ENCODE measurements at regions not wholly inside any gene's neighbourhood (a gene's known extent, or its start where the extent isn't known, plus 50 kb on each side); places are given as distances from the start of the nearest gene placed in this dataset.
"Not testable (repeated sequence)": the region's sequence is repeated elsewhere in the genome, so short reads cannot be mapped to it uniquely, and the experiment has no call there.

DNA sequence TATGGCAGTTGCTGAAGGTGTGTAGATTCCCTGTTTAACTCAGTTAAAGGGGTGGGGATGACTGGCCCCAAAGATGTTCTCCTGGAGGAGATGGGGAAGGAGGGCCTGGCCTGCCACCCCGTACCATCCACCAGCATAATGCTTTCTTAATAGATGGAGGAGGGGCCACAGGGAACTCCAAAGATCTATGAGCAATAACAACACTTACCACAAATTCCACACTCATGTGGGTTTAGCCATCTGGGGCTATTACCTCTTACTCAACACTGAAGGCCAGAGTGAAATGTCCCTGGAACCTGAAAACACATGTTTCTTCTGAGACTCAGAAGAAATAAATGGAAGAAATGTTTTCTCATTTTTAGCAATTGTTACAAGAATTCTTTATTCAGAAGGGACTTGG is 259.0 kb downstream of the CXCL12 start:
- Histone ChIP-seq H3K4me1 (replicated peaks) (no peaks in the 10 kb centered on the region), H3K36me3 (no peaks in the 10 kb centered on the region), H3K27me3 (replicated peaks) (no peaks in the 10 kb centered on the region), H3K27ac (no peak overlapping the region), H3K4me3 (no peak overlapping the region), H3K9me3 (replicated peaks) (no peaks in the 10 kb centered on the region)
- no peak for DNase-seq (ENCODE audit: low read depth in 1 of 2, low spot score in 2 of 2)

- H3K9me3 ChIP-seq (replicated peaks): no peaks in the 10 kb centered on the region
- H3K4me3 ChIP-seq: no peak overlapping the region
- no peaks in the 10 kb centered on the region for H3K27me3 ChIP-seq (replicated peaks)
- H3K27ac ChIP-seq: no peak overlapping the region
- H3K4me1 ChIP-seq (replicated peaks): no peaks in the 10 kb centered on the region
- H3K36me3 ChIP-seq: no peaks in the 10 kb centered on the region
- no peak for DNase-seq (ENCODE audit: low read depth in 1 of 2, low spot score in 2 of 2)
Observed at GRCh38 chr10:44118500-44118899, 266.4 kb downstream of the CXCL12 start.

DNA sequence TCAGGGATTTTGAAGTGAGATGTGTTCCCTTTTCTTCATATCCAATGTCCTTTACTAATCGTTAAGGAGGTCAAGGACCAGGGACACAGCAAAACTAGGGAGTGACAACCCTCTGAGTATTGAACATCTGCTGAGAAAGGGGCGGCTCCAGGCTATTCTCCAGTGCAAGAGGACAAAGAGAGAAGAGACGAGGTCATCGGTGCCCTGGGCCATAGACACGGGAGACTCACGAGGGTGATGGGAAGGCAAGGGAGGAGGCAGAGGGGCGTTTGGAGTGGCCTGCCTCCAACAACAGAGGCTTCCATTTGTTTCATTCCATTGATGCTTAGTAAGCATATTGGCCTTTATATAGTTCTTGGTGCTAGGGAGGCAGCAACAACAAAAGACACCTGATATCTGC is 268.4 kb downstream of the CXCL12 start:
- peaks cover 10% of the 10 kb centered on the region for H3K4me1 ChIP-seq (replicated peaks)
- H3K4me3 ChIP-seq: no peak overlapping the region
- no peaks in the 10 kb centered on the region for H3K27me3 ChIP-seq (replicated peaks)
- H3K9me3 ChIP-seq (replicated peaks): no peaks in the 10 kb centered on the region
- H3K27ac ChIP-seq: no peak overlapping the region
- DNase-seq (ENCODE audit: low read depth in 1 of 2, low spot score in 2 of 2): no peak
- no peaks in the 10 kb centered on the region for H3K36me3 ChIP-seq

- Histone ChIP-seq H3K27me3 (replicated peaks) (no peaks in the 10 kb centered on the region), H3K4me3 (no peak overlapping the region), H3K36me3 (no peaks in the 10 kb centered on the region), H3K9me3 (replicated peaks) (no peaks in the 10 kb centered on the region), H3K27ac (no peak overlapping the region), H3K4me1 (replicated peaks) (peaks cover 10% of the 10 kb centered on the region)
- no peak for DNase-seq (ENCODE audit: low read depth in 1 of 2, low spot score in 2 of 2)
Observed at GRCh38 chr10:44115516-44115915, 269.4 kb downstream of the CXCL12 start.

DNA sequence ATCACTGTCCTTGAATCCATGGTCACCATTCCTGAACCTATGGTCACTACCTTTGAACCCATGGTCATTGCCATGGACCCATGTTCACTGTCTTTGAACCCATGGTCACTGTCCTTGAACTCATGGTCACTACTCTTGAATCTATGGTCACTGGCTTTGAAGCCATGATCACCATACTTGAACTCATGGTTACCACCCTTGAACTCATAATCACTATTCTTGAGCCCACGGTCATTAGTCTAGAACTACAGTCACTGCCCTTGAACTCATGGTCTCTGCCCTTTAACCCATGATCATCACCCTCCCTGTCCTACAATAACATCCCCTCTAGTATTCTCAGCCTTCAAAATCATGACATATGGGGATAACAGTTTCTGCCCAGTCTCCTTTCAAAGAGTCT is 270.5 kb downstream of the CXCL12 start:
- no peak for DNase-seq (ENCODE audit: low read depth in 1 of 2, low spot score in 2 of 2)
- peaks cover 10% of the 10 kb centered on the region for H3K4me1 ChIP-seq (replicated peaks)
- H3K36me3 ChIP-seq: no peaks in the 10 kb centered on the region
- no peak overlapping the region for H3K4me3 ChIP-seq
- no peaks in the 10 kb centered on the region for H3K27me3 ChIP-seq (replicated peaks)
- H3K27ac ChIP-seq: no peak overlapping the region
- no peaks in the 10 kb centered on the region for H3K9me3 ChIP-seq (replicated peaks)

DNA sequence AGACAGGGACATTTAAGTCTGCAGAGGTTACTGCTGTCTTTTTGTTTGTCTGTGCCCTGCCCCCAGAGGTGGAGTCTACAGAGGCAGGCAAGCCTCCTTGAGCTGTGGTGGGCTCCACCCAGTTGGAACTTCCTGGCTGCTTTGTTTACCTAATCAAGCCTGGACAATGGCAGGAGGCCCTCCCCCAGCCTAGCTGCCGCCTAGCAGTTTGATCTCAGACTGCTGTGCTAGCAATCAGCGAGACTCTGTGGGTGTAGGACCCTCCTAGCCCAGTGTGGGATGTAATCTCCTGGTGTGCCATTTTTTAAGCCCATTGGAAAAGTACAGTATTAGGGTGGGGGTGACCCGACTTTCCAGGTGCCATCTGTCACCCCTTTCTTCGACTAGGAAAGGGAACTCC is 272.6 kb downstream of the CXCL12 start:
- DNase-seq (ENCODE audit: low read depth in 1 of 2, low spot score in 2 of 2): peak; percentile 33 to 74
- not testable (repeated sequence) for H3K27me3 ChIP-seq (replicated peaks); H3K36me3 ChIP-seq; H3K4me3 ChIP-seq; H3K27ac ChIP-seq; H3K9me3 ChIP-seq (replicated peaks); H3K4me1 ChIP-seq (replicated peaks)

DNA sequence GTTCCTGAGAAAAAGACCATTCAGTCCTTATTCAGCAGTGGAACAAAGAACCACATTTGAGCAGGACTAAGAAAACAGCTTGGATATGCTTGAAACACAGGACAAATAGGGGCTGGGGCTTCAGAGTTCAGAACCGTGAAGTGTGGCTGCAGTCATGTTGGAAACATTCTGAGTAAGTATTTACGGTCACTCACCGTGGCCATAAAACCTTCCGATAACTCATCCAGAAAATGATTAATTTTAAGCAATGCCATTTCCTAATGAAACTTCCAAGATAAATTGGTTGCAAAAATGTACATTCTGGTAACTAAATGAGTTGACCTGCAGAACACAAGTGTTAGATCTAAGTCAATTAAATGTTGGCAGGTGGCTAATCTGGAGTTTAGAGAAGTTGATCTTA is 279.2 kb downstream of the CXCL12 start:
- no peak for DNase-seq (ENCODE audit: low read depth in 1 of 2, low spot score in 2 of 2)
- no peaks in the 10 kb centered on the region; the same call in 1 of the 2 replicates for H3K9me3 ChIP-seq (replicated peaks)
- H3K4me1 ChIP-seq (replicated peaks): no peaks in the 10 kb centered on the region

DNA sequence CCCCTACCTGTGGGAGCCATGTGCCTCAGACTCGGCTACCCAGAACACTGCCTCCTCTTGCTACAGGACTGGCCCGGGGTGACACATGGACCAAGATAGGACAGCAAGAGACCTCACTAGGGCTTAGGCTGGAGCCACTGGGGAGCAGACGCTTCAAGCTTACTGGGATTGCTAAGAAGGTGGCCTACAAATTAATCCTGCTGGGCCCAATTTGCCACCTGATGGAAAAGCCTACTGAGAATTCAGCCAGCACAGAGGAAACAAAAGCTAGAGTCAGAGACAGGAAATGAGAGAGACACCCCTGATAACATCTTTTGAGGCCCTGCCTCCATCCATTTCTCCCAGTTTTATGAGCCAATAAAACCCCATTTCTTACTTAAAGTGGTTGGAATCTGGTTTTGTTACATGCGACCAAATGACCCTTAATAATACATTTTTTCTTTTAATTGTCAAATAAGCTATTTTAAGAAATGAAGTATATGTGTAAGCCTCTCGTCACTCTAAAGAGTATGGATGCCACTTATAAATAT is 282.1 kb downstream of the CXCL12 start:
- no peak for DNase-seq (ENCODE audit: low read depth in 1 of 2, low spot score in 2 of 2)
- Histone ChIP-seq H3K36me3 (no peaks in the 10 kb centered on the region), H3K4me3 (no peak overlapping the region), H3K27ac (no peak overlapping the region), H3K4me1 (replicated peaks) (no peaks in the 10 kb centered on the region), H3K27me3 (replicated peaks) (no peaks in the 10 kb centered on the region), H3K9me3 (replicated peaks) (no peaks in the 10 kb centered on the region; the same call in 1 of the 2 replicates)

More for the DNA sequence above, 279.2 kb downstream of the CXCL12 start:
- Histone ChIP-seq H3K27me3 (replicated peaks) (no peaks in the 10 kb centered on the region), H3K36me3 (no peaks in the 10 kb centered on the region), H3K4me3 (no peak overlapping the region), H3K27ac (no peak overlapping the region)

- Histone ChIP-seq H3K36me3 (no peaks in the 10 kb centered on the region), H3K4me1 (replicated peaks) (no peaks in the 10 kb centered on the region), H3K4me3 (no peak overlapping the region), H3K27me3 (replicated peaks) (no peaks in the 10 kb centered on the region), H3K9me3 (replicated peaks) (no peaks in the 10 kb centered on the region; the same call in 1 of the 2 replicates), H3K27ac (no peak overlapping the region)
- DNase-seq (ENCODE audit: low read depth in 1 of 2, low spot score in 2 of 2): no peak
Observed at GRCh38 chr10:44101082-44101481, 283.8 kb downstream of the CXCL12 start.

GRCh38 chr10:44099511-44099910 is 285.4 kb downstream of the CXCL12 start:
- no peaks in the 10 kb centered on the region for H3K36me3 ChIP-seq
- no peaks in the 10 kb centered on the region; the same call in 1 of the 2 replicates for H3K9me3 ChIP-seq (replicated peaks)
- no peak overlapping the region for H3K27ac ChIP-seq
- H3K4me3 ChIP-seq: no peak overlapping the region
- DNase-seq (ENCODE audit: low read depth in 1 of 2, low spot score in 2 of 2): no peak
- H3K27me3 ChIP-seq (replicated peaks): no peaks in the 10 kb centered on the region
- no peaks in the 10 kb centered on the region for H3K4me1 ChIP-seq (replicated peaks)

DNA sequence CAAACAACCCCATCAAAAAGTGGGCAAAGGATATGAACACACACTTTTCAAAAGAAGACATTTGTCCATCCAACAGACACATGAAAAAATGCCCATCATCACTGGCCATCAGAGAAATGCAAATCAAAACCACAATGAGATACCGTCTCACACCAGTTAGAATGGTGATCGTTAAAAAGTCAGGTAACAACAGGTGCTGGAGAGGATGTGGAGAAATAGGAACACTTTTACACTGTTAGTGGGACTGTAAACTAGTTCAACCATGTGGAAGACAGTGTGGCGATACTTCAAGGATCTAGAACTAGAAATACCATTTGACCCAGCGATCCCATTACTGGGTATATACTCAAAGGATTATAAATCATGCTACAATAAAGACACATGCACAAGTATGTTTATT is 288.7 kb downstream of the CXCL12 start:
- DNase-seq (ENCODE audit: low read depth in 1 of 2, low spot score in 2 of 2): not testable (repeated sequence)

DNA sequence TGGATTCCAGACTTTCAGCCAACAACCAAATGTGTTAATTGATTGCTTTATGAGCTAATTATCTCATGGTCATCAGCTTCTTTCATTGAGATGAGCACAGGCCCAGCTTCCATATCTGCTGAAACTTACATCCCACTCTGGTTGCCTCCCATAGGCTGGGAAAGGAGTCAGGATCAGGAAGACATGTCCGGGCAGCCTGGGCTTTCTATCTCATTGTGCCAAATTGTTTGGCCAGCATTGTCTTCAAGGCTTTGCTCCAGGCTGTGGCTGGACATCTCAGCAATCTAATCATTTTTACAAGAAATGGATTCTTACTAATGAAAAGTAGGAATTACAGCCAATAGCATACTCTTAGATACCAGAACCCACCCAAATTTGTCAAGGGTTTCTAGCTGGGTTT is 295.2 kb downstream of the CXCL12 start:
- H3K4me1 ChIP-seq (replicated peaks): no peaks in the 10 kb centered on the region
- DNase-seq (ENCODE audit: low read depth in 1 of 2, low spot score in 2 of 2): no peak
- no peak overlapping the region for H3K27ac ChIP-seq
- H3K4me3 ChIP-seq: no peak overlapping the region
- no peaks in the 10 kb centered on the region for H3K27me3 ChIP-seq (replicated peaks)
- no peaks in the 10 kb centered on the region for H3K36me3 ChIP-seq
- H3K9me3 ChIP-seq (replicated peaks): no peaks in the 10 kb centered on the region

More for the DNA sequence above, 288.7 kb downstream of the CXCL12 start:
- H3K4me1 ChIP-seq (replicated peaks); H3K9me3 ChIP-seq (replicated peaks); H3K36me3 ChIP-seq; H3K4me3 ChIP-seq; H3K27ac ChIP-seq; H3K27me3 ChIP-seq (replicated peaks): not testable (repeated sequence)

DNA sequence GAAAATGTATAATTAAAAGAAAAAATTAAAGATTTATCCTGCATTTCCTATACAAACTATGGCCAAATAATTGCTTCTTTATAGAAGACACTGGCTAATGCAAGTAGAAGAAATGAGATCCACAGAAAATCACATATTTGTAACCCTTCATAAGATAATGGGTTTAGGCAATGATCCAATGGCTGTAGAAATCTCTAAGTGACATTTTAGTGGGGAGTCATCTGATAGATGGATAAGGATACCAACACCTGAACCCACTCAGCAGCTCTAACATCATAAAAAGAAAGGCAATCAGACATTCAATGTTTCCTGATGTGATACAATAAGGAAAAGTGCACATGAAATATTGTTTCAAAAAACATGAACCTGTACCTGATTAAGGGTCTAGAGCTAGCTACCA is 297.5 kb downstream of the CXCL12 start:
- no peak overlapping the region for H3K27ac ChIP-seq
- no peaks in the 10 kb centered on the region for H3K4me1 ChIP-seq (replicated peaks)
- no peak for DNase-seq (ENCODE audit: low read depth in 1 of 2, low spot score in 2 of 2)
- no peak overlapping the region for H3K4me3 ChIP-seq
- H3K27me3 ChIP-seq (replicated peaks): no peaks in the 10 kb centered on the region
- H3K36me3 ChIP-seq: no peaks in the 10 kb centered on the region
- no peaks in the 10 kb centered on the region for H3K9me3 ChIP-seq (replicated peaks)

DNA sequence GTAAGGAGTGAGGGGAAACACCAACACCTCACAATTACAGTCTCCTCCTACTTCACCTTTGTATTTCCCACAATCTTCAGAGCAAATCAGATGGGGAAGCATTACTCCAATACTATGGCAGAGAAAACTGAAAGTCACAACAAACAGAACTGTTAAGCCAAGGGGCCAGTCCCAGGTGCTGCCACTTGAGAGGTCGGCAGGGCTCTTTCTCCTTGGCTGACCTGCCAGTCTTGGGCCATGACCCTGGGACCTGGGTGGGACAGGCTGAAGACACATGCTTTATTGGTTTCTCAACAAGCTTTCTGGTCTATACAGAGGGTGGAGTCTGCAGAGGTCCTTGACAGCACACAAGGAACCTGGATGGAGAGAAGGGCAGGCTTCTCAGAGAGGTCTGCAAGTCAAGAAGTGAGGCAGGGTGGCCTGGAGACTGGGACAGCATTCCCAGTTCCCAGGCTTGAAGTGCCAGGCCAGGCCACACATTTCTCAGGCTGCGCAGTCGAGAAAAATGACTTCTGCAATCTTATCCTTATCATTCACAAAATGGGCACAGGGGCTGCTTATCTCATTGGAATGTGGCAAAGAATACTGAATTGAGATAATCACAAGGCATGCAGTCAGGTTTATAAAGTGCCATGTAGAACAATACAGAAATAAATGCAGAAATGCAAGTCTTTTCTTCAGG is 301.0 kb downstream of the CXCL12 start:
- no peak for DNase-seq (ENCODE audit: low read depth in 1 of 2, low spot score in 2 of 2)
- Histone ChIP-seq H3K9me3 (replicated peaks) (no peaks in the 10 kb centered on the region), H3K4me3 (no peak overlapping the region), H3K27ac (no peak overlapping the region), H3K27me3 (replicated peaks) (no peaks in the 10 kb centered on the region), H3K4me1 (replicated peaks) (no peaks in the 10 kb centered on the region), H3K36me3 (no peaks in the 10 kb centered on the region)

GRCh38 chr10:44071479-44071878 is 313.4 kb downstream of the CXCL12 start:
- Histone ChIP-seq H3K27ac (no peak overlapping the region), H3K36me3 (no peaks in the 10 kb centered on the region), H3K4me1 (replicated peaks) (no peaks in the 10 kb centered on the region), H3K4me3 (no peak overlapping the region), H3K27me3 (replicated peaks) (no peaks in the 10 kb centered on the region), H3K9me3 (replicated peaks) (no peaks in the 10 kb centered on the region)
- no peak for DNase-seq (ENCODE audit: low read depth in 1 of 2, low spot score in 2 of 2)

Measured in SJSA1 (cell line).